ENCODE measurements at regions not wholly inside any gene's neighbourhood (a gene's known extent, or its start where the extent isn't known, plus 50 kb on each side); places are given as distances from the start of the nearest gene placed in this dataset.

GRCh38 chr14:94917041-94917600, 147.2 kb upstream of the GSC start:
- H3K9me3 ChIP-seq (ENCODE audit: control insufficient read depth in 2 of 3, low read length in 3 of 3): no peaks in the 10 kb centered on the region
- ATAC-seq: no peak
- Mint-ChIP-seq H3K27me3 (peaks cover 0 to 32% (median 13%) of the 10 kb centered on the region in 5 donors), H3K27ac (no peak overlapping the region), H3K36me3 (no peaks in the 10 kb centered on the region), H3K4me1 (peaks cover 0 to 2% (median 0%) of the 10 kb centered on the region in 7 donors), H3K4me3 (no peak overlapping the region), H3K9me3 (peaks cover 0 to 3% (median 0%) of the 10 kb centered on the region in 11 donors)
- H3K27me3 ChIP-seq (ENCODE audit: control insufficient read depth in 2 of 2, insufficient read depth in 2 of 2, low read length in 2 of 2): no peaks in the 10 kb centered on the region
- no peak for DNase-seq
- CTCF ChIA-PET: no interaction called here
- H3K27ac ChIP-seq (ENCODE audit: low read depth, low read length): no peak overlapping the region
- H3K4me1 ChIP-seq (ENCODE audit: control insufficient read depth in 2 of 2, insufficient read depth in 2 of 2, low read length in 2 of 2): no peaks in the 10 kb centered on the region
- H3K36me3 ChIP-seq (ENCODE audit: control insufficient read depth in 2 of 3, insufficient read depth in 3 of 3, low read length in 3 of 3): no peaks in the 10 kb centered on the region
- no peak overlapping the region for H3K4me3 ChIP-seq (ENCODE audit: low read length)
- POLR2A ChIA-PET: no interaction called here
- intact Hi-C loops (cut with micrococcal nuclease): no loop called here

GRCh38 chr14:94914191-94914590, 144.3 kb upstream of the GSC start:
- H3K36me3 Mint-ChIP-seq: no peaks in the 10 kb centered on the region
- Histone ChIP-seq H3K4me1 (ENCODE audit: control insufficient read depth in 2 of 2, insufficient read depth in 2 of 2, low read length in 2 of 2) (no peaks in the 10 kb centered on the region), H3K27ac (ENCODE audit: low read depth, low read length) (no peak overlapping the region), H3K9me3 (ENCODE audit: control insufficient read depth in 2 of 3, low read length in 3 of 3) (no peaks in the 10 kb centered on the region), H3K36me3 (ENCODE audit: control insufficient read depth in 2 of 3, insufficient read depth in 3 of 3, low read length in 3 of 3) (no peaks in the 10 kb centered on the region), H3K4me3 (ENCODE audit: low read length) (no peak overlapping the region), H3K27me3 (ENCODE audit: control insufficient read depth in 2 of 2, insufficient read depth in 2 of 2, low read length in 2 of 2) (no peaks in the 10 kb centered on the region)
- DNase-seq (no peak), ATAC-seq (no peak)
- H3K27ac Mint-ChIP-seq: no peak overlapping the region
- POLR2A ChIA-PET: no interaction called here
- peaks cover 0 to 2% (median 0%) of the 10 kb centered on the region in 7 donors for H3K4me1 Mint-ChIP-seq
- H3K27me3 Mint-ChIP-seq: peaks cover 0 to 29% (median 20%) of the 10 kb centered on the region in 5 donors
- H3K4me3 Mint-ChIP-seq: no peak overlapping the region
- intact Hi-C loops (cut with micrococcal nuclease): no loop called here
- CTCF ChIA-PET: no interaction called here
- peaks cover 0 to 14% (median 4%) of the 10 kb centered on the region in 11 donors for H3K9me3 Mint-ChIP-seq

- Mint-ChIP-seq H3K4me1 (peaks cover 0 to 2% (median 0%) of the 10 kb centered on the region in 7 donors), H3K27ac (no peak overlapping the region), H3K27me3 (peaks cover 0 to 27% (median 11%) of the 10 kb centered on the region in 5 donors), H3K9me3 (peaks cover 0 to 14% (median 4%) of the 10 kb centered on the region in 11 donors), H3K4me3 (no peak overlapping the region), H3K36me3 (no peaks in the 10 kb centered on the region)
- Histone ChIP-seq H3K4me1 (ENCODE audit: control insufficient read depth in 2 of 2, insufficient read depth in 2 of 2, low read length in 2 of 2) (no peaks in the 10 kb centered on the region), H3K27ac (ENCODE audit: low read depth, low read length) (no peak overlapping the region), H3K4me3 (ENCODE audit: low read length) (no peak overlapping the region), H3K27me3 (ENCODE audit: control insufficient read depth in 2 of 2, insufficient read depth in 2 of 2, low read length in 2 of 2) (no peaks in the 10 kb centered on the region), H3K36me3 (ENCODE audit: control insufficient read depth in 2 of 3, insufficient read depth in 3 of 3, low read length in 3 of 3) (no peaks in the 10 kb centered on the region), H3K9me3 (ENCODE audit: control insufficient read depth in 2 of 3, low read length in 3 of 3) (no peaks in the 10 kb centered on the region)
- DNase-seq: no peak
- intact Hi-C loops (cut with micrococcal nuclease): no loop called here
- ChIA-PET POLR2A (no interaction called here), CTCF (no interaction called here)
- no peak for ATAC-seq
These were observed 137.8 kb upstream of the GSC start for GRCh38 chr14:94907626-94908261.

- Mint-ChIP-seq H3K9me3 (peaks cover 0 to 14% (median 2%) of the 10 kb centered on the region in 11 donors), H3K4me1 (no peaks in the 10 kb centered on the region), H3K27me3 (peaks cover 0 to 23% (median 11%) of the 10 kb centered on the region in 5 donors), H3K4me3 (no peak overlapping the region), H3K27ac (no peak overlapping the region), H3K36me3 (no peaks in the 10 kb centered on the region)
- intact Hi-C loops (cut with micrococcal nuclease): no loop called here
- ChIA-PET POLR2A (no interaction called here), CTCF (no interaction called here)
- no peak for DNase-seq
- Histone ChIP-seq H3K36me3 (ENCODE audit: control insufficient read depth in 2 of 3, insufficient read depth in 3 of 3, low read length in 3 of 3) (no peaks in the 10 kb centered on the region), H3K27me3 (ENCODE audit: control insufficient read depth in 2 of 2, insufficient read depth in 2 of 2, low read length in 2 of 2) (no peaks in the 10 kb centered on the region), H3K27ac (ENCODE audit: low read depth, low read length) (no peak overlapping the region), H3K4me3 (ENCODE audit: low read length) (no peak overlapping the region), H3K4me1 (ENCODE audit: control insufficient read depth in 2 of 2, insufficient read depth in 2 of 2, low read length in 2 of 2) (no peaks in the 10 kb centered on the region), H3K9me3 (ENCODE audit: control insufficient read depth in 2 of 3, low read length in 3 of 3) (no peaks in the 10 kb centered on the region)
- ATAC-seq: no peak
These were observed 137.2 kb upstream of the GSC start for GRCh38 chr14:94906991-94907587.

- Histone ChIP-seq H3K36me3 (ENCODE audit: control insufficient read depth in 2 of 3, insufficient read depth in 3 of 3, low read length in 3 of 3) (no peaks in the 10 kb centered on the region), H3K9me3 (ENCODE audit: control insufficient read depth in 2 of 3, low read length in 3 of 3) (no peaks in the 10 kb centered on the region), H3K27ac (ENCODE audit: low read depth, low read length) (no peak overlapping the region), H3K4me1 (ENCODE audit: control insufficient read depth in 2 of 2, insufficient read depth in 2 of 2, low read length in 2 of 2) (no peaks in the 10 kb centered on the region), H3K4me3 (ENCODE audit: low read length) (no peak overlapping the region), H3K27me3 (ENCODE audit: control insufficient read depth in 2 of 2, insufficient read depth in 2 of 2, low read length in 2 of 2) (no peaks in the 10 kb centered on the region)
- ChIA-PET CTCF (no interaction called here), POLR2A (no interaction called here)
- peaks cover 0 to 23% (median 11%) of the 10 kb centered on the region in 5 donors for H3K27me3 Mint-ChIP-seq
- no peak for DNase-seq
- no peaks in the 10 kb centered on the region for H3K4me1 Mint-ChIP-seq
- no peak for ATAC-seq
- no peak overlapping the region for H3K27ac Mint-ChIP-seq
- H3K36me3 Mint-ChIP-seq: no peaks in the 10 kb centered on the region
- intact Hi-C loops (cut with micrococcal nuclease): no loop called here
- no peak overlapping the region for H3K4me3 Mint-ChIP-seq
- peaks cover 0 to 12% (median 2%) of the 10 kb centered on the region in 11 donors for H3K9me3 Mint-ChIP-seq
These were observed 136.7 kb upstream of the GSC start for GRCh38 chr14:94906577-94906976.

- ChIA-PET CTCF (no interaction called here), POLR2A (no interaction called here)
- H3K4me3 Mint-ChIP-seq: no peak overlapping the region
- no peaks in the 10 kb centered on the region for H3K36me3 ChIP-seq (ENCODE audit: control insufficient read depth in 2 of 3, insufficient read depth in 3 of 3, low read length in 3 of 3)
- ATAC-seq (no peak), DNase-seq (no peak)
- H3K4me1 ChIP-seq (ENCODE audit: control insufficient read depth in 2 of 2, insufficient read depth in 2 of 2, low read length in 2 of 2): no peaks in the 10 kb centered on the region
- H3K4me3 ChIP-seq (ENCODE audit: low read length): no peak overlapping the region
- no peaks in the 10 kb centered on the region for H3K9me3 ChIP-seq (ENCODE audit: control insufficient read depth in 2 of 3, low read length in 3 of 3)
- peaks cover 2 to 27% (median 8%) of the 10 kb centered on the region in 5 donors for H3K27me3 Mint-ChIP-seq
- peaks cover 0 to 1% (median 0%) of the 10 kb centered on the region in 11 donors for H3K9me3 Mint-ChIP-seq
- no peaks in the 10 kb centered on the region for H3K36me3 Mint-ChIP-seq
- H3K27ac ChIP-seq (ENCODE audit: low read depth, low read length): no peak overlapping the region
- H3K27me3 ChIP-seq (ENCODE audit: control insufficient read depth in 2 of 2, insufficient read depth in 2 of 2, low read length in 2 of 2): no peaks in the 10 kb centered on the region
- H3K27ac Mint-ChIP-seq: no peak overlapping the region
- H3K4me1 Mint-ChIP-seq: no peaks in the 10 kb centered on the region
- intact Hi-C loops (cut with micrococcal nuclease): no loop called here
These were observed 134.7 kb upstream of the GSC start for GRCh38 chr14:94904636-94905035.

- Mint-ChIP-seq H3K4me1 (no peaks in the 10 kb centered on the region), H3K36me3 (no peaks in the 10 kb centered on the region), H3K27me3 (peaks cover 3 to 25% (median 5%) of the 10 kb centered on the region in 5 donors), H3K27ac (no peak overlapping the region), H3K4me3 (no peak overlapping the region), H3K9me3 (no peaks in the 10 kb centered on the region)
- H3K4me1 ChIP-seq (ENCODE audit: control insufficient read depth in 2 of 2, insufficient read depth in 2 of 2, low read length in 2 of 2): no peaks in the 10 kb centered on the region
- H3K9me3 ChIP-seq (ENCODE audit: control insufficient read depth in 2 of 3, low read length in 3 of 3): no peaks in the 10 kb centered on the region
- H3K36me3 ChIP-seq (ENCODE audit: control insufficient read depth in 2 of 3, insufficient read depth in 3 of 3, low read length in 3 of 3): no peaks in the 10 kb centered on the region
- ATAC-seq (no peak), DNase-seq (no peak)
- no peaks in the 10 kb centered on the region for H3K27me3 ChIP-seq (ENCODE audit: control insufficient read depth in 2 of 2, insufficient read depth in 2 of 2, low read length in 2 of 2)
- H3K4me3 ChIP-seq (ENCODE audit: low read length): no peak overlapping the region
- H3K27ac ChIP-seq (ENCODE audit: low read depth, low read length): no peak overlapping the region
- ChIA-PET POLR2A (no interaction called here), CTCF (no interaction called here)
- intact Hi-C loops (cut with micrococcal nuclease): no loop called here
These were observed 134.0 kb upstream of the GSC start for GRCh38 chr14:94903883-94904282.
